SU-DHL-6 (cell line): ENCODE measurements at regions not wholly inside any gene's neighbourhood (a gene's known extent, or its start where the extent isn't known, plus 50 kb on each side); places are given as distances from the start of the nearest gene placed in this dataset.

Experiments used
- H2AFZ ChIP-seq: fragments of 200-600 bp; sonication (generic); 2 replicates; pipeline ENCODE4 v1.6.1; 2014; ENCODE audit warnings: low read depth, mild to moderate bottlenecking, moderate library complexity, mixed read lengths, antibody characterized with exemption, low read length; ENCODE audit not compliant: severe bottlenecking
- H3F3A ChIP-seq: fragments of 200-600 bp; shearing (Covaris generic); 2 replicates; pipeline ENCODE4 v1.6.0; 2016; ENCODE audit warnings: antibody characterized with exemption, mild to moderate bottlenecking; ENCODE audit not compliant: insufficient read depth
- H3K27ac ChIP-seq: fragments of 200-600 bp; sonication (generic); 2 replicates; pipeline ENCODE4 v1.5.1; 2016; ENCODE audit warnings: low read depth, mild to moderate bottlenecking, low read length, moderate library complexity, mixed read lengths
- H3K27me3 ChIP-seq: fragments of 200-600 bp; sonication (generic), shearing (Covaris generic); 2 replicates; pipeline ENCODE4 v1.6.0; 2014; ENCODE audit warnings: mild to moderate bottlenecking, low read length
- H3K36me3 ChIP-seq: fragments of 200-600 bp; sonication (generic); 2 replicates; pipeline ENCODE4 v1.6.1; 2014; ENCODE audit warnings: mild to moderate bottlenecking, low read length, mixed read lengths
- H3K4me2 ChIP-seq: fragments of 300-600, 200-600 bp; shearing (Covaris generic), sonication (generic); 2 replicates; pipeline ENCODE4 v1.6.0; 2014; ENCODE audit warnings: low read length, low read depth, mild to moderate bottlenecking; ENCODE audit not compliant: poor library complexity, severe bottlenecking
- H3K4me3 ChIP-seq: fragments of 200-600 bp; sonication (generic); 2 replicates; pipeline ENCODE4 v1.5.1; 2014; ENCODE audit warnings: antibody characterized with exemption, low read length, mild to moderate bottlenecking, mixed read lengths; ENCODE audit not compliant: insufficient read depth, poor library complexity, severe bottlenecking
- H3K79me2 ChIP-seq: fragments of 200-600 bp; sonication (generic); 2 replicates; pipeline ENCODE4 v1.6.1; 2014; ENCODE audit warnings: mild to moderate bottlenecking, low read length, moderate library complexity; ENCODE audit not compliant: insufficient read depth
- H3K9ac ChIP-seq: fragments of 200-600 bp; sonication (generic); 2 replicates; pipeline ENCODE4 v1.7.0; 2014; ENCODE audit warnings: mild to moderate bottlenecking, low read length
- H3K9me2 ChIP-seq: fragments of 200-600 bp; sonication (generic); replicated peaks from 2 replicates; pipeline ENCODE4 v1.6.1; 2014; ENCODE audit warnings: low read length; ENCODE audit not compliant: insufficient read depth
- H3K9me3 ChIP-seq: fragments of 200-600 bp; sonication (generic); 2 replicates; pipeline ENCODE4 v1.6.1; 2014; ENCODE audit warnings: low read length, mixed read lengths; ENCODE audit not compliant: insufficient read depth
- H4K20me1 ChIP-seq: fragments of 200-600 bp; sonication (generic); 2 replicates; pipeline ENCODE4 v1.6.1; 2014; ENCODE audit warnings: low read depth, mild to moderate bottlenecking, antibody characterized with exemption, low read length, moderate library complexity, mixed read lengths
- CTCF ChIP-seq: fragments of 200-600 bp; sonication (generic); IDR thresholded peaks from one replicate; pipeline ENCODE4 v1.5.1; 2017; ENCODE audit warnings: antibody characterized with exemption, mild to moderate bottlenecking, low read length, moderate library complexity; ENCODE audit not compliant: insufficient read depth, poor library complexity, severe bottlenecking
- EZH2phosphoT487 ChIP-seq: fragments of 200-600 bp; sonication (generic), shearing (Covaris generic); conservative IDR thresholded peaks from 2 replicates; pipeline ENCODE4 v1.6.1; 2018; ENCODE audit warnings: mild to moderate bottlenecking, antibody characterized with exemption, low read length, moderate library complexity, mixed read lengths

GRCh38 chr2:15795426-15795825 is 144.9 kb upstream of the MYCN start:
- Histone ChIP-seq H3K9me3 (no peaks in the 10 kb centered on the region), H4K20me1 (no peaks in the 10 kb centered on the region), H3K27me3 (no peaks in the 10 kb centered on the region), H3K9ac (no peak overlapping the region), H3K36me3 (no peaks in the 10 kb centered on the region), H2AFZ (no peak overlapping the region), H3K4me2 (no peak overlapping the region), H3K4me3 (no peak overlapping the region), H3F3A (no peaks in the 10 kb centered on the region), H3K79me2 (no peaks in the 10 kb centered on the region), H3K27ac (no peak overlapping the region), H3K9me2 (no peaks in the 10 kb centered on the region)
- no peak for TF ChIP-seq CTCF
- TF ChIP-seq EZH2phosphoT487, result no peak

GRCh38 chr2:15796167-15796942 is 144.0 kb upstream of the MYCN start:
- H3K27me3 ChIP-seq, result no peaks in the 10 kb centered on the region
- no peaks in the 10 kb centered on the region for H3F3A ChIP-seq
- H3K9me3 ChIP-seq, result no peaks in the 10 kb centered on the region
- H3K4me3 ChIP-seq, result no peak overlapping the region
- no peaks in the 10 kb centered on the region for H4K20me1 ChIP-seq
- H3K4me2 ChIP-seq, result no peak overlapping the region
- H3K36me3 ChIP-seq, result no peaks in the 10 kb centered on the region
- no peaks in the 10 kb centered on the region for H3K9me2 ChIP-seq
- no peak for TF ChIP-seq CTCF
- no peak for TF ChIP-seq EZH2phosphoT487
- H3K9ac ChIP-seq, result no peak overlapping the region
- H3K27ac ChIP-seq, result no peak overlapping the region
- H2AFZ ChIP-seq, result no peak overlapping the region
- H3K79me2 ChIP-seq, result no peaks in the 10 kb centered on the region

- H3K36me3 ChIP-seq, result no peaks in the 10 kb centered on the region
- no peaks in the 10 kb centered on the region for H4K20me1 ChIP-seq
- no peaks in the 10 kb centered on the region for H3K27me3 ChIP-seq
- no peak overlapping the region for H3K4me3 ChIP-seq
- H3F3A ChIP-seq, result no peaks in the 10 kb centered on the region
- H3K27ac ChIP-seq, result no peak overlapping the region
- no peak for TF ChIP-seq CTCF
- TF ChIP-seq EZH2phosphoT487, result no peak
- H2AFZ ChIP-seq, result no peak overlapping the region
- no peaks in the 10 kb centered on the region for H3K79me2 ChIP-seq
- no peak overlapping the region for H3K4me2 ChIP-seq
- H3K9ac ChIP-seq, result no peak overlapping the region
- no peaks in the 10 kb centered on the region for H3K9me2 ChIP-seq
- H3K9me3 ChIP-seq, result no peaks in the 10 kb centered on the region
These were observed 143.0 kb upstream of the MYCN start for GRCh38 chr2:15797231-15797938.
